Globus pallidus (tissue), 1 donor: ENCODE measurements at regions not wholly inside any gene's neighbourhood (a gene's known extent, or its start where the extent isn't known, plus 50 kb on each side); places are given as distances from the start of the nearest gene placed in this dataset.

Experiments
- DNase-seq: peaks from one replicate; pipeline ENCODE4 v3.0.0-alpha.2; 2015; ENCODE audit warnings: low spot score

DNA sequence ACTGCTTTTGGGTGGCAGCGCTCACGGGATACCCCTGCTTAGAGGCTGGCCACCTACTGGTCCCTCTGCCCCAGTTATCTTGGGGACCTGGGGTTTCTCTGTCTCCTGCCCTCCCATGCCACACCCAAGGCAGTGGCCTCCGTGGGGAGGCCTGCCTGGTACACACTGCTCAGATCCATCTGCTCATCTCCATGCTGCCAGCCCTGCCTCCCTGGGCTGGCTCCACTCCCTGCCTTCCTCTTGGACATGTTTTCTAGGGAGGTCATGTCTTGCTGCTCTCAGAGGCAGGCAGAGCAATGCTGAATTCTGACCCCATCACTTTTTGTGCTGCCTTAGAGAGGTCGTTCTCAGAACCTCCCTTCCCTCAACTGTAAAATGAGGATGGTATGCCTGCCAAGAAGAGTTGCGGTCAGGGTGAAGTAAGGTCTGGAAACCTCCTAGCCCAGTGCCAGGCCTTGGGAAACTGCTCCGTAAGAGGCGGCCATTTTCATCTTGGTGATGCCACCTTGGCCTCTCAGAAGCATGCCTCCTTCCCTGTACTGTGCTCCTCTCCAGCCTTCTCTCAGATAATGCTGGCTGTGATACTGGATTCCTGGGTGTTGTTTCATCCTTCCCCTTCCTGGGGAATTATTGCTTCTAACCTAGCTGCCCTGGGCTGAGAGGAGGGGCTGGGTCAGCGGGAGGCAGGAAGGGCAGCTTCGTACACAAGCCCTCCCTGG is 186.4 kb upstream of the ZBED5 start:
- no peak for DNase-seq

DNA sequence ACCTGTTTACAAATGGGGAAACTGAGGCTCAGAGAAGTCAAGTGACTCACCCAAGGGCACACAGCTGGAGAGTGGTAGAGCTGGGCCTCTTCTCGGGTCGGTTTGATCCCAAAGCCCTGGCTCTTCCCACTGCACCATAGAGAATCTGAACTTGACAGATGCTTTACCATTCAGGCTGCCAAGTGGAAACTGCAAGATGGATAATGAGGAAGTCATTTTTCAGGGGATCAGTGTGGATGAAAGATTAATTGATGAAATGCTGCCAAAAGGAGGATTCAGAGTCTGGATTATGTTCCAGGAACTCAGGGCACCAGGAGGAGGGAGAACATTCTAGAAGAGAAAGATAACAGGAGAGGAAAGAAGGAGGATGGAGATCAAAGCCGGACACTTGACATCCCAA is 185.9 kb upstream of the ZBED5 start:
- no peak for DNase-seq

DNA sequence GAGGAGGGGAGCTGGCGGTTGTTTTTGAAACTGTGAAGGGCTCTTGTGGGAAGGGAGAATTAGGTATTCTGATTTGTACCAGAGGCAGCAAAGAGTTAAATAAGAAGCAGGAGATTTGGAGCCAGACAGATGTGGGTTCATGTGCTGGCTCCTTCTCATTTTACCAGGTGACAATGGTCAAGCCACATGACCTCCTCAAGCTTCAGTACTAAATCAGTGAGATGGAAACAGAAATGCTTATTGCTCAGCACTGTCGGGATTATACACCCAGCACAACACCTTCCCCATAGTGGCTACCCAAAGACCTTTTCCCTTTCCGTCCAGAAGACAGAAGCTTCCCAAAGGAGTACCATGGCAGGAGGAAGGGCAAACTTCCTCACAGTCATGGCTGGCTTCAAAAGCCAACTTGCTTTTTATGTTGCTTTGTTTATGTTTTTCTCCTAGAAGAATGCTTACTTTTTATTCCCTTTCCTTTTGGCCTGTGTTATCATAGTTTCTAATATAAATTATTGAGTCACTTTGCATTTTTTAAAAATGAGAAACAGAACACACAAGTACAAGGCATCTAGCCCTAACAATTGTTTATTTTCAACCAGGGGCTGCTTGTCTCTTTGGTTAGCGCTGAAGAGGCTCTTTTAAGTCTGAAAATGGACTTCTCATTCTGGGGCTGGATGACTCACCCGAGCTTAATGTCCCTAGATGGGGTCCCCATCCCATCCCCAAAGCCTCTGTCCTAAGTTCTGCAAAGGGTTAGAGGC is 181.5 kb upstream of the ZBED5 start:
- no peak for DNase-seq

DNA sequence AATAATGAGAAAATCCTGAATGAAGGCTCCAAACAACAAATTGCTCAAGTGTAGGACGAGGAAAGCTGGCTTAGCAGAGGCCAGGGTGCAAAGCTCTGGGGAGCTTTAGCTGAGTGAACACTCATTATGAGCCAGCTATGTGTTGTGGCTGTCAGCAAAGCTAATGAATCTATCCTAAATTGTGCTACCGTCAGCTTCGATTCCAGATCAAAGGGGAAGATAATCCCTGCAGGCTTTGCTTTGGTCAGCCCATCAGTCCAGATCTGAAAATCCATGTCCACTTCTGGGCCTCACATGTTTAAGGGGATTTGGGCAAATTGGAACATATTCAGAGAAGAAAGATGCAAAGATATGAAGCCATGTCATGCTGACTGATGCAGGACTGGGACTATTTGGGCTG is 180.9 kb upstream of the ZBED5 start:
- no peak for DNase-seq

DNA sequence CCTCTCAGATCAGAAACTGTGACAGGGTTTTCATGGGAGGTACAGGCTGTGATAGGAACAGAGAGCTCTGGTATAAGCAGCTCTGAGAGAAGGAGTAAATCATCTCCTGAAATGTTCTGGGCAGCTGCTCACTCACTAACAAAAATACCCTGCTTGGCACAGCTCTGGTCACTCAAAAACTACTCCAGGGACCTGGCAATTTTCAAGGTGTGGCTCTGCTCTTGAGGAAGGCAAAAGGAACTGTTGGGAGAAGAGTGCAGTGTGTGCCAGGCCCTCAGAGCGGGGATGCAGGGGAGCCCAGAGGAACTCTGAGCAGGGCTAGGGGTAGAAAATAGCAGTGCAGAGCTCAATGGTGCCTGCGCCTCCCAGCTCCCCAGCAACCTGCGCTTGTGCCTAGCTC is 180.5 kb upstream of the ZBED5 start:
- DNase-seq = no peak

DNA sequence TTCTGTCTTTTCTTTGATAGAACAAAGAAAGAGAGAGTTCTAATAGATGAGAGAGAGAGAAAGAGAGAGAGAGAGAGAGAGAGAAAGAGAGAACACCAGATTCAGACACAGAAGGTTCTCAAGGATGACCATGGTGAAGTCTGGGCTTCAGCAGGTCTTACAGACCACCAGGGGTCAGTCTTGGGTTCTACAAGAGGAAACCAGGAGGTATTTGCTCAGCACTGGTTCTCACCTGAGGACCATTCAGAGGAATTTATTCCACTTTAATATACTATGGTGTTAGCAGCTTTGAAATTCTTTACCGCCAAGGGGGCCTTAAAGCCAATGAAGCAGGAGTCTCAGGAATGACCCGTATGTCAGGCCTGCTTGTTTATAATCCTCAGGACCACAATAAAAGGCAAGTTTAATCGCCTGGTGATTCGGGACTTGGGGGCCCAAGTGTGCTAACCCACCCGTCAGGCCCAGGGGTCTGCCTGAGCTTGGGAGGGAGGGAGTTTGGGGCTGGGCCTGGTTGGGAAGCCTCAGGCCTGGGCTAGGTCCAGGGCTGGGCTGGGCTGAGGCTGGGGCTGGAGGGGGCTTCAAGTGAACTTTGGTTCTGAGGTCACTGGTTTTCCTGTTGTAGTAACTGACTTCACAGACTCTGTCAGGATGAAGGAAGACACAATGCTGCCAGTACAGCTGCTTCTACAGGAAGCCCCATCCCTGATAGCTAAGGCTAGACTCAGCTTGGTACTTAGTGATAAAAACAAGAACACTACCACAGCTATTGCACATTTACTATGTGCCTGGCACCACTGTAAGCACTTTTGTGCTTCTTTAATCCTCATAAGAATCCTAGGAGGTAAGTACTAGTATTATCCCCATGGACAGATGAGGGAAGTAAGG is 179.2 kb upstream of the ZBED5 start:
- DNase-seq = peak; percentile 43

DNA sequence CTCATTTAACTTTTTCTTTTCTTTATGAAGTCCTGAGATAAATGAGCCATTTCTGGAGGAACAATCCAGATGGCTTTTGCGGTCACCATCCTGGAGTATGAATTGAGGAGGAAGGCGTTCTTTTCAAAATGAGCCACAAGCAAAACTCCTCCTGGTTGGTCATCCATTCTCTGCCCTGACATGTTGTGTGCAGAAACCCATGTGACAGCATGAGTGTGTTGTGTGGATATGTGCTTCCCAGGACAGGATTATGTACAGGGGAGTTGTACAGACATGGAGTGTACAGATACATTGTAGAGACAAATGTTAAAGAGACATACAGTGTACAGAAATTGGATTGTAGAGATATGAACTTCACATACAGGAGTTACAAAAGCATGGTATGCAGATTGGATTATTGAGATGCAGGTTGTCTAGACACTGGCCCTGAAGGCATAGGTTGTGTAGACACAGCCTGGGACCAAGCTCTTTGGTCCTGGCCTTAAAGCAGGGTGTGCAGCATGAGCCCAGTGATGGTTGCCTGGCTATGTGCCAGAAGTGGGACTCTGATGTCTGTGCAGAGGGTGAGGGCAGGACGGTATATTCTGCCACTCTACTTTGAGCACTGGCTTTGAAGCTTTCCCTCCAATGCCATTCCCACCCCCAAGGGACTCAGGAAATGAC is 178.5 kb upstream of the ZBED5 start:
- DNase-seq = no peak

DNA sequence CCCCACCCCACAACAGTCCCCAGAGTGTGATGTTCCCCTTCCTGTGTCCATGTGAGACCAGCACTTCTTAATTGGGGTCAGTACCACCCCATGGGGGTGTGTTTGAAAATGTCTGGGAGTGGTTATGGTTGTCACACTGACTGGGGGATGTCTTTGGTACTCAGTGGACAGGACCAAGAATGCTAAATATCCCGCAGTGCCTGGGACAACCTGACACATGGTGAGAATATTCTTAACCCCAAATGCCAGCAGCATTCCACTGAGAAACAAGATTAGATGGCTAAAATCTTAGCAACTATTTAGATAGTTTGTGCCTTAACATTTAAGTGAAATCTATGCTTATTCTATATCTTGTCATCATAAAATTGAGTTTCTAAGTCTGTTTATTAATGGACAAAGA is 177.5 kb upstream of the ZBED5 start:
- no peak for DNase-seq

DNA sequence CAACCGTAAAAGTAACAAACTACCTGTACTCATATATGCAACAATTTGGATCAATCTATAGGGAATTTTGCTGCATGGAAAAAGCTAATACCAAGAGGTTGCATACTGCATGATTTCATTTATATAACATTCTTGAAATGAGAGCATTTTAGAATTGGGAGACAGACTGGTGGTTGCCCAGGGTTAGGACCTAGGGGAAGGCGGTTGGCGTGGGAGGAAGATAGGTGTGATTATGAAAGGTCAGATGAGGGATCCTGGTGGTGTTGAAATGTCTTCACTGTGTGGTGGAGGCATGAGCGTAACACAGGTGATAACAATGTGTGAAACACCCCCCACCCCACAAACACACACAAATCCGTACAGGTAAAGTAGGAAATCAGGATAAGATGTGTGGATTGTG is 176.6 kb upstream of the ZBED5 start:
- DNase-seq = no peak

DNA sequence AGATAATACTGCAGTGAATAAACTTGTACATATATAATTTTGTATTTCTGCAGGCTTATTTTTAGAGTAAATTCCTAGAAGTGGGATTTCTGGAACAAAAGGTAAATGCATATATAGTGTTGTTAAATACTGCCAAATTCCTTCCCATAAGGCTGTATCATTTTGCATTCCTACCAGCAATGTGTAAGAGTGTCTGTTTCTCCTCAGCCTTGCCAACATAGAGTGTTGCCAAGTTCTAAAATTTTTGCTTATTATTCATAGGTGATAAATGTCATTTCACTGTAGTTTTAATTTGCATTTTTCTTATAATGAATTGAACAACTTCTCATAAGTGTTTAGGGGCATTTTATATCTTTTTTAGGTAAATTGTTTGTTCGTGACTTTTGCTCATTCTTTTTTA is 174.2 kb upstream of the ZBED5 start:
- DNase-seq = no peak

DNA sequence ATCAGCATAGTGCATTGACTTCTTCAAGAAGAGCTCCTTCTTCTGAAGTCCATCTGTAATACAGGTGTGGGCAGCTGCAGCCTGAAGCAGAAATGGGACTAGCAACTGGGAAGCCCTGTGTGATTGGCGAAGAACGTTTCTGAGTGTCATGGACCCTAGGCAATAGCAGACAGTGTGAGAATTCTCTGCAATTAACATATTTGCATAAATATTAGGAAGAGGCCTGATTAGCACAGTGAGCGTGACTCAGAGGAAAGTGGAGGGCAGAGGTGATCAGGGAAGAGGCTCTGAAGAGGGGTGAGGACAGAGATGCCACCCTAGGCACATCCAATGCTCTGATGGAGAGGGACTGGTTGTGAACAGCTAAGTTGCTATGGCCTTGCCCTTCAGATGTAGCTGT is 171.2 kb upstream of the ZBED5 start:
- DNase-seq = no peak

DNA sequence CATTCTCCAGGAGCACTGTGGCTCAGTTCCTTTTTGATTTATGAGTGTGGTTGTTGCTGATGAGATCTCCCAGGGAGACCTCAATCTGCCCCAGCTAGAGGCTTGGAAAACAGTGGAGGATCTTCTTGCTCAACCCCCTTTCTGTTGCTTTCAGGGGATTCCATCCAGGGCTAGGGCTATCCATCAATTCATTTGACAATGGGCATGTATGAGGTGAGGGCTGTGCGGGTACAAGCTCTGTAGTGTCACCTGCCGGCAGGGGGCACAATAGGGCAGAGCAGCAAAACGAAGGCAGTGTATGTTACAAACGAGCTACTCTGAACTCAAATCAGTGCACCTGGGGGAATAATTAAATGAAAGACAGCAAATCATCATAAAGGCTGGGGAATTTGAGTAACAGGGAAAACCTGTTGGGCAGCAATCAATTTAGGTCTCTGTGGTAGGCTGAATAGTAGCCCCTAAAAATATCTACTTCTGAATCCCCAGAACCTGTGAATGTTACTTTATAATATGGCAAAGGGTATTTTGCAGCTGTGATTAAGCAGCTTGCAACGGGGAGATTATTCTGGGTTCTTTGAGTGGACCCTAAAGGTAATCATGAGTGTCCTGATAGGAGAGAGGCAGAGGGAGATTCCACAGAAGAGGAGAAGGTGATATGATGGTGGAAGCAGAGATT is 170.3 kb upstream of the ZBED5 start:
- DNase-seq = peak; percentile 41

DNA sequence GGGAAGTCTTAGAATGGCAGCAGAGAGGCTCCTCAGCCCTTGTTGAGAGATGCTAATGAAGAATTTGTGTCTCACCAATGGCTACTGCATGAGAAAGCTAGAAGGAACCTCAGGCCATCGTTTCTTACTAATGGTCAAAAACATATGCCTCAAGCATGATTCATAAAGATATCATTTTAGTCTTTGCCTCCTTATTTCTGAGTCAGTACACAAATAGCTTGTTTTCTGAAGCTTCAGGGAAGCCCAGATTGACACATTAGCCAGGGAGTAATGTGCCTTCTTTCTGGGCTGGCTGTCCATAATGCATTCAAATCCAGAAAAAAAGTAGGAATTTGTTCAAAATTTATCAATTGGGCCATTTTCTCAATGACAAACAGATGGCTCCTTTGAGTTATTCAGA is 169.4 kb upstream of the ZBED5 start:
- peak; percentile 25 for DNase-seq

DNA sequence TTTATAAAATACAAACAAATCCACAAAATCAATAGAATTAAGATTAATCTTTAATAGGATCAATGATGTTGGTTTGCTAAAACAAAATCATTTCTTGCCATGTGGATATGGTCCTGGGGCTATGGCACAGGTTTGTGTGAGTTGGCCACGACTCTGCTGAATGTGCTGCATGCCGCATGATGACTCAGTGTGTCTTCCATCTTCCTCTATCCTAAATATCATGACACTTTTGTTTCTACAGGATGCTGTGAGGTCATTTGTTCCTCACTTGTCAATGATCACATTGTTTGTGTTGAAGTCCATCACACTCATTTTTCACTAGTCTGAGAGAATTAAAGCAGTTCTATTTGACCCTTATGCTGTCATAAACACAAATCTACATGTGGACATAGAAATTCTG is 167.2 kb upstream of the ZBED5 start:
- DNase-seq = peak; percentile 16

DNA sequence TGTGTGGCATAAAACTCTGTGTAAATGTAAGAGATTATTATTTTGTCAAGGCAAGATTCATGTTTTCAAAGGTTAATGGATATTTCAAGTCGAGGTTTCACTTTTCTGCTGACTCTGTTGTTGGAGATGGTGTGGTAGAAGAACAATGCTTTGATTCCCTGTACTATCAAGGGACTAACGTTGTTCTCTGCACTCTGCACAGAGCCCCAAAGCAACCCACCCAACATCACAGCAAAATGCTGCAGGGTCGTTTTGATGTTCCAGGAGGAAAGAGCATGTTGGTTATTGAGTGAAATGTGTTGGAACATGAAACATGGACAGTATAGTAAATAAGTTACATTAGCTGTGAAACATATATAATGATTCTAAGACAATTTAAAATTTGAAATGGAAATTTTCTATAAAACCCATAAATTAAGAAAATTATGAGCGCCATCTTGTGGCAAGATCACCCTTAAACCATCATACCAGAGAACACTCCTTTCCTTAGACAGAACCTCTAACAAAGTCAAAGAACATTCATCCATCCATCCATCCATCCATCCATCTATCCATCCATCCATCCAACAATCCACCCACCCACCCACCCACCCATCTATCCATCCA is 164.4 kb upstream of the ZBED5 start:
- DNase-seq = peak; percentile 20

DNA sequence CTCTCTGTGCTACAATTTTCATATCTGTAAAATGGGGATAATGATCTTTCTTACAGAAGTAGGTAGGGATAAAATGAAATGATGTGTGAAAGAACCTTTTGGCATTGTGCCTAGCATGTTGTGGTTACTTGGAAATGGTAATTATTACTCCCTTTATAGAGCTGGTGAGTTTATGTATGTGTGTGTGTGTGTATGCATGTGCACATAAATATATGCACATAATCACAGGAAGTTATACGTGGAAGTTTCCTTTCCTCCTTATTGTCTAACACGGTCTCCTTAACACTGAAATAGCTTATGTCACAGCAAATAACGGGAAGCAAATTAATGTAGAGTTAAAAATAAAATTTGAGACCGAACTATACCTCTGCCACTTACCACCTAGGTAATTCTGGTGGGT is 163.7 kb upstream of the ZBED5 start:
- DNase-seq = no peak

DNA sequence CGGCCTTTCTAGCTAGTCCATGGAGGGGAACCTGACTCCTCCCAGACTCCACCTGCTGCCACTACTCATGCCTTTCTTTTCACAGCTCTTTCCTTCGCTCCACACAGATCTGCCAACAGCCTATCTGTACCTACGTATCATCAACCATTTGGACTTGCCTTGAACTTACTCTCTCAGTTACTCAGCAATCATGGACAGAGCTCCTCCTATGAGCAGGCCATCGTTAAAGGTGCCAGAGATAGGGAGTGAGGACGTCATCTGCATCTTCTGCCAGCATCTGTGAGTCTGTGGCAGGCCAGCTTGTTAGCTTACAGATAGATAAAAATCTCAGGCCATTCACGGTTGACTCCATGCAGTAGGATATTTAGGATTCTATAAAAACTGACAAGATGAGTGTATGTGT is 162.9 kb upstream of the ZBED5 start:
- no peak for DNase-seq

DNA sequence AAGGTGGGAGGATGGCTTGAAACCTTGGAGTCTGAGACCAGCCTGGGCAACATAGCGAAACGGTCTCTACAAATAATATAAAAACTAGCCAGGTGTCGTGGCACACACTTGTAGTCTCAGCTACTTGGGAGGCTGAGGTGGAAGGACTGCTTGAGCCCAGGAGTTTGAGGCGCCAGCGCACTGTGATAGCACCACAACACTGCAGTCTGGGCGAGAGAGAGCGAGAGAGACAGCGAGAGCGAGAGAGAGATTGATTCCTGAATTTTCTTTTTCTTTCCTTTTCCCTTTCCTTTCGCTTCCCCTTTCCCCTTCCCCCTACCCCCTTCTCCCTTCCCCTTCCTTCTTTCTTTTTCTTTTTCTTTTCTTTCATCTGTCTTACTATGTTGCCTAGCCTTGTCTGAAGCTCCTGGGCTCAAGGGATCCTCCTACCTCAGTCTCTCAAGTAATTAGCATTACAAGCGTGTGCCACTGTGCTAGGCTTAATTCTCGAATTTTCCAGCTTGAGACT is 162.4 kb upstream of the ZBED5 start:
- no peak for DNase-seq

DNA sequence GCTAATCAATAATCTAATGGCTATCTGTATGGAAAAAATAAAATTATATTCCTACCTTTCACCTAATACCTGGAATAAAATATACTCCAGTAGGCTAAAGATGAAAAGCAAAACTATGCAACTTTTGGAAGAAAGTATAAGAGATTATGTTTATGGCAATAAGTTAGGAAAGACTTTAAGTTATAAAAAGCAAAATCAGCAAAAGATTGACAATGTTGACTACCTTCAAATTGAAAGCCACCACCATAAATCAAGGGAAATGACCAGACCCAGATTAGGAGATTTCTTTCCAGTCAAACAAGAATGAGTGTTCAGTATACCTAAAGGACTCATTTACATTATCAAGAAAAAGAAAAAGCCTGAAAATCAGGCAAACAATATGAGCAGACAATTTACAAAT is 159.1 kb upstream of the ZBED5 start:
- DNase-seq = no peak

DNA sequence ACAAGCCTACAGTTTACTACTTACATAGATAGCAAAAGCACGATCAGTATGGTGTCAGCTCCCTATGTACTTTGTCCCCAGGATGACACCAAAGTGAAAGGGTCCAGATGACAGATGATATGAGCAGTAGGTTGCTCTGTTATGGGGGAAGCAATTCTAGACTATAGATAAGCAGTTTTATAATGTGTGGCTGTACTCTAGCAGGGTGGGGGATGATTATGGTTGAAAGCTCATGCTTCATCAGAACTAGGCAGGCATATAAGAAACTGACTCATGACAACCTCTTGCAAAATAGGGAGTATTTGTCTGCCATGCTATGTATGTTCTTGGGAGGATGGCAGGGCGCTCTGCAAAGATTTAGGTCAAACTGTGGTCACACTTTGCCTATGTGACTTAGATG is 158.2 kb upstream of the ZBED5 start:
- DNase-seq = no peak

DNA sequence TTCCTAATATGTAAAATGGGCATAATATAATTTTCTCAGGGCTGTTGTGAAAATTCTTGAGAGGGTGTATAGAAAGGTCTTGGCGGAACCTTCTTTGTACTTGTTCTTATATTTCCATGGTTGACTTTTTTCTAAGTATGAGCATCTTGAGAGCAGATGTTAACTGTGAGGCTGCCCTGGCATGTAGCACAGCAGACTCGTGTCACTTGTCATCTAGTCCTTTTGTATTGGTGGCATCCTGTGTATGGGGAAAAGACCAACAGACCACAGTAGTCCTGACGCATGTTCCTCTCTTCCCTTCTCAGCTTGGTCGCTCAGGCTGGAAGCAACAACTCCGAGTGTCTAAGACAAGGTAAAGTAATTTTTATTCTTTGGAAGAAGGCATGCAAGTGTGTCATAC is 153.8 kb upstream of the ZBED5 start:
- no peak for DNase-seq
